Right lobe of liver (tissue), 4 donors: ENCODE measurements at regions not wholly inside any gene's neighbourhood (a gene's known extent, or its start where the extent isn't known, plus 50 kb on each side); places are given as distances from the start of the nearest gene placed in this dataset.

Experiments
- POLR2A ChIP-seq: fragments of 450-650 bp; IDR thresholded peaks from one replicate; pipeline ENCODE4 v1.6.1; 2017; ENCODE audit warnings: antibody characterized with exemption, mild to moderate bottlenecking
- TF ChIP-seq, protein P1 (sequence below), 4 donors: fragments of 200-600 bp in 3 of 4; fragments of 450-650 bp in 1 of 4; IDR thresholded peaks; one replicate each; pipeline versions ENCODE4 v1.5.1 to v1.8.0; 2016 to 2022; ENCODE audit warnings: antibody characterized with exemption in 4 of 4, mild to moderate bottlenecking in 2 of 4
- donor health status: DM: no; HTN: no; CAD: no.
- donor health status: DM: no; HTN: no; CAD: no.
- donor health status: DM: no; HTN: yes; CAD: no.

DNA sequence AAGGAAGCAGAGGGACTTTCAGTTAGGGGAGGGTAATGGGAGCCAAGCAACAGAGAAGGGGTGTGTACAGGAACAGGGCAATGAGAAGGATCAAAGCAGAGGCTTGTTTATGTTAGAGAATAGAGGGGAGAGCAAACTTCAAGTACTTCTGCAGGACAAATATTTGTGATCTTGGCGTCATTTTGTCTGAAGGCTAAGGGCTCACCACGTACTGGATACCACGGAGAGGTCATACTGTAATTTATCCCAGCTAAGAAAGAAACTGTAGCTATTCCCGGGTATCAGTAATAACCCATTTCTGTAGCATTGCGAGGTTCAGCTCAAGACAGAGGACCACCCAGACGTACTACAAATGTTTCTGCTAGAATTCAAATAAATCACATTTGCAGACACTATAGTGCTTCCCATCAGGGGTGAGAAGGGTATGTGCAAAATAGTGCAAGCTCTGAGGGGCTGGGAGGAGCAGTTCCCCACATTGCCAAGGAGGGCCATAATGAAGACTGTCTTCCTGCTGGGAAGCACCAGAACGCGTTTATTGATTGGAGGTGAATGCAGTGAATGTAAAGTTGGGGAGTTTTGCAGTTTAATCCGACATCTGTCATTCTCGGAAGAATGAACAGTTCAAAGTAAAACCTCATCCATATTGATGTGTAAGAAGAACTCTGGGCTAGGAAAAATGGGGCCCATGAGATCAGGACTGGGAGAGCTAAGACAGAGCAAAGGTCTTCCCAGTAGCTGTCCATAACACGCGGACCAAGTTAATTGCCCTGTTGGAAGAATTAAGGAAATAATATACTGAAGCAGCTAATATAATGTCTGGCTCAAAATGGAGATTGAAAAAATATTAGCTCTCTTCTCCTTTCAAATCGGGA lies 136.9 kb downstream of the RWDD3 start:
- TF ChIP-seq, protein P1, sequence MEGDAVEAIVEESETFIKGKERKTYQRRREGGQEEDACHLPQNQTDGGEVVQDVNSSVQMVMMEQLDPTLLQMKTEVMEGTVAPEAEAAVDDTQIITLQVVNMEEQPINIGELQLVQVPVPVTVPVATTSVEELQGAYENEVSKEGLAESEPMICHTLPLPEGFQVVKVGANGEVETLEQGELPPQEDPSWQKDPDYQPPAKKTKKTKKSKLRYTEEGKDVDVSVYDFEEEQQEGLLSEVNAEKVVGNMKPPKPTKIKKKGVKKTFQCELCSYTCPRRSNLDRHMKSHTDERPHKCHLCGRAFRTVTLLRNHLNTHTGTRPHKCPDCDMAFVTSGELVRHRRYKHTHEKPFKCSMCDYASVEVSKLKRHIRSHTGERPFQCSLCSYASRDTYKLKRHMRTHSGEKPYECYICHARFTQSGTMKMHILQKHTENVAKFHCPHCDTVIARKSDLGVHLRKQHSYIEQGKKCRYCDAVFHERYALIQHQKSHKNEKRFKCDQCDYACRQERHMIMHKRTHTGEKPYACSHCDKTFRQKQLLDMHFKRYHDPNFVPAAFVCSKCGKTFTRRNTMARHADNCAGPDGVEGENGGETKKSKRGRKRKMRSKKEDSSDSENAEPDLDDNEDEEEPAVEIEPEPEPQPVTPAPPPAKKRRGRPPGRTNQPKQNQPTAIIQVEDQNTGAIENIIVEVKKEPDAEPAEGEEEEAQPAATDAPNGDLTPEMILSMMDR (IDR thresholded peaks at IDR 0.05): no peak
- no peak for TF ChIP-seq POLR2A
